Astrocyte of the cerebellum (primary cell): ENCODE measurements at regions not wholly inside any gene's neighbourhood (a gene's known extent, or its start where the extent isn't known, plus 50 kb on each side); places are given as distances from the start of the nearest gene placed in this dataset.
A peak's percentile ranks its signal among the peaks of the same experiment; 100 is the strongest.

Source experiments
- DNase-seq: peaks from one replicate; pipeline ENCODE4 v3.0.0-alpha.2; 2011; ENCODE audit warnings: low read depth
- H3K4me3 ChIP-seq: 2 replicates; pipeline ENCODE4 v1.5.1; 2011; ENCODE audit warnings: mild to moderate bottlenecking, low read depth, low read length, moderate library complexity
- CTCF ChIP-seq: IDR thresholded peaks from 2 replicates; pipeline ENCODE4 v1.5.1; 2012; ENCODE audit warnings: low read length, low read depth, moderate library complexity, mild to moderate bottlenecking; ENCODE audit errors: missing control alignments
- in situ Hi-C: cut with HindIII; loops from 2 replicates; pipeline ENCODE4 v1.10.0; 2017; ENCODE audit warnings: low sequenced_read_pairs

- TF ChIP-seq CTCF = no peak
- no peak for DNase-seq
- H3K4me3 ChIP-seq = no peak overlapping the region
- in situ Hi-C loops = no loop called here
Observed at GRCh38 chr4:19944251-19944650, 307.5 kb upstream of the SLIT2 start.

- no peak overlapping the region for H3K4me3 ChIP-seq
- TF ChIP-seq CTCF = no peak
- in situ Hi-C loops = no loop called here
- DNase-seq = no peak
Observed at GRCh38 chr4:19941434-19941833, 310.3 kb upstream of the SLIT2 start.

- TF ChIP-seq CTCF = no peak
- no peak overlapping the region for H3K4me3 ChIP-seq
- DNase-seq = no peak
- in situ Hi-C loops = no loop called here
Observed at GRCh38 chr4:19940861-19941260, 310.8 kb upstream of the SLIT2 start.

- no peak for TF ChIP-seq CTCF
- no peak overlapping the region for H3K4me3 ChIP-seq
- peak; percentile 94 for DNase-seq
- in situ Hi-C loops = no loop called here
Observed at GRCh38 chr4:19936476-19936875, 315.2 kb upstream of the SLIT2 start.

- H3K4me3 ChIP-seq = no peak overlapping the region
- DNase-seq = no peak
- in situ Hi-C loops = no loop called here
- TF ChIP-seq CTCF = no peak
Observed at GRCh38 chr4:19930742-19931141, 321.0 kb upstream of the SLIT2 start.

- DNase-seq = no peak
- no peak for TF ChIP-seq CTCF
- H3K4me3 ChIP-seq = no peak overlapping the region
- in situ Hi-C loops = no loop called here
Observed at GRCh38 chr4:19927381-19927780, 324.3 kb upstream of the SLIT2 start.

GRCh38 chr4:19925516-19925915 lies 326.2 kb upstream of the SLIT2 start:
- H3K4me3 ChIP-seq = no peak overlapping the region
- TF ChIP-seq CTCF = no peak
- DNase-seq = no peak
- in situ Hi-C loops = no loop called here
